H1 (cell line): ENCODE measurements at regions not wholly inside any gene's neighbourhood (a gene's known extent, or its start where the extent isn't known, plus 50 kb on each side); places are given as distances from the start of the nearest gene placed in this dataset.

Experiments used
- CTCF ChIA-PET: fragments of 300-600 bp; sonication (Branson Sonifier 250); formaldehyde crosslinking; loops from one replicate; lab custom pipeline; 2021; ENCODE audit not compliant: partially characterized antibody; lab: Charles Lee
- POLR2A ChIA-PET: fragments of 300-600 bp; sonication (Branson Sonifier 250); formaldehyde crosslinking; loops from one replicate; lab custom pipeline; 2021; ENCODE audit warnings: inconsistent platforms; ENCODE audit not compliant: partially characterized antibody; lab: Charles Lee
- DNase-seq, 2 experiments: peaks; one replicate each; pipeline versions ENCODE4 v3.0.0 to v3.0.0-alpha.2; 2010 to 2022; ENCODE audit warnings: low spot score in 2 of 2, low read depth in 1 of 2, mixed read lengths in 1 of 2
- FAIRE-seq: peaks from 2 replicates; lab custom pipeline; 2011; peaks lifted over from hg19 to GRCh38; lab: Jason Lieb, UNC
- H2AFZ ChIP-seq: 2 replicates; pipeline ENCODE4 v1.8.1; 2012; ENCODE audit warnings: low read length, inconsistent platforms
- H2AK5ac ChIP-seq: 2 replicates; pipeline ENCODE4 v1.6.1; 2013; ENCODE audit warnings: low read depth, low read length
- H2BK120ac ChIP-seq: replicated peaks from 2 replicates; pipeline ENCODE3; 2013; ENCODE audit warnings: low read depth, low read length, inconsistent platforms
- H2BK12ac ChIP-seq: 2 replicates; pipeline ENCODE4 v1.6.1; 2013; ENCODE audit warnings: low read depth, low read length
- H2BK15ac ChIP-seq: 2 replicates; pipeline ENCODE4 v1.6.1; 2013; ENCODE audit warnings: low read length
- H2BK20ac ChIP-seq: 2 replicates; pipeline ENCODE4 v1.6.1; 2013; ENCODE audit warnings: low read length
- H2BK5ac ChIP-seq: 2 replicates; pipeline ENCODE4 v1.6.1; 2013; ENCODE audit warnings: low read depth, low read length
- H3K14ac ChIP-seq: 2 replicates; pipeline ENCODE4 v1.6.1; 2013; ENCODE audit warnings: inconsistent platforms; ENCODE audit not compliant: insufficient read length
- H3K18ac ChIP-seq: 2 replicates; pipeline ENCODE4 v1.6.1; 2013; ENCODE audit warnings: low read length; ENCODE audit errors: extremely low read depth
- H3K23ac ChIP-seq: 2 replicates; pipeline ENCODE4 v1.6.1; 2013; ENCODE audit warnings: inconsistent platforms; ENCODE audit not compliant: insufficient read length
- H3K23me2 ChIP-seq: 2 replicates; pipeline ENCODE4 v1.6.1; 2013; ENCODE audit warnings: low read depth, low read length
- H3K27ac ChIP-seq: 2 replicates; pipeline ENCODE4 v1.6.1; 2011; ENCODE audit warnings: low read depth, low read length, inconsistent platforms
- H3K27me3 ChIP-seq, 4 experiments: replicated peaks in 1 of 4; 1 replicate in 1 of 4; 2 replicates in 3 of 4; pipeline versions ENCODE4 v1.6.1 to v1.8.1; 2011 to 2013; ENCODE audit warnings: low read length in 3 of 4, mild to moderate bottlenecking in 3 of 4, inconsistent platforms in 2 of 4, mixed read lengths in 2 of 4, moderate library complexity in 1 of 4; ENCODE audit not compliant: control insufficient read depth in 3 of 4, insufficient read depth in 3 of 4; ENCODE audit errors: extremely low read depth in 1 of 4
- H3K36me3 ChIP-seq, 4 experiments: 2 replicates each; pipeline versions ENCODE4 v1.6.1 to v1.8.1; 2011 to 2013; ENCODE audit warnings: mild to moderate bottlenecking in 4 of 4, low read length in 3 of 4, moderate library complexity in 2 of 4, control low read depth in 1 of 4, inconsistent platforms in 1 of 4; ENCODE audit not compliant: insufficient read depth in 4 of 4, control insufficient read depth in 2 of 4
- H3K4ac ChIP-seq: replicated peaks from 2 replicates; pipeline ENCODE3; 2013; ENCODE audit warnings: low read length, low read depth, mixed read lengths, inconsistent platforms; ENCODE audit not compliant: insufficient read length
- H3K4me1 ChIP-seq, 4 experiments: replicated peaks in 1 of 4; 1 replicate in 1 of 4; 2 replicates in 3 of 4; pipeline versions ENCODE4 v1.6.1 to v1.8.1; 2011 to 2013; ENCODE audit warnings: low read length in 3 of 4, inconsistent platforms in 2 of 4, mixed read lengths in 1 of 4; ENCODE audit not compliant: insufficient read depth in 4 of 4, control insufficient read depth in 3 of 4
- H3K4me2 ChIP-seq, 2 experiments: 2 replicates each; pipeline versions ENCODE4 v1.6.1 to v1.8.1; 2011 to 2013; ENCODE audit warnings: low read depth in 2 of 2, low read length in 2 of 2, control low read depth in 1 of 2, inconsistent platforms in 1 of 2, mild to moderate bottlenecking in 1 of 2; ENCODE audit not compliant: insufficient read depth in 1 of 2
- H3K4me3 ChIP-seq, 4 experiments: fragments of 200-600, 300-600 bp in 1 of 4; sonication (generic), shearing (Covaris generic), sonication (Bioruptor Twin) in 1 of 4; 2 replicates each; pipeline versions ENCODE4 v1.5.1 to v1.8.1; 2011 to 2016; ENCODE audit warnings: low read length in 4 of 4, low read depth in 3 of 4, control low read depth in 2 of 4, inconsistent platforms in 2 of 4, mild to moderate bottlenecking in 2 of 4, mixed read lengths in 1 of 4, moderate library complexity in 1 of 4; ENCODE audit not compliant: insufficient read depth in 2 of 4; ENCODE audit errors: extremely low read depth in 1 of 4
- H3K56ac ChIP-seq: replicated peaks from 2 replicates; pipeline ENCODE3; 2013; ENCODE audit warnings: low read depth, mild to moderate bottlenecking, mixed read lengths, low read length, inconsistent platforms; ENCODE audit not compliant: insufficient read length
- H3K79me1 ChIP-seq: 2 replicates; pipeline ENCODE4 v1.6.1; 2013; ENCODE audit warnings: low read depth, low read length, control low read depth
- H3K79me2 ChIP-seq, 2 experiments: 2 replicates each; pipeline versions ENCODE4 v1.6.1 to v1.8.1; 2012 to 2013; ENCODE audit warnings: low read length in 2 of 2, mild to moderate bottlenecking in 2 of 2, inconsistent platforms in 1 of 2; ENCODE audit not compliant: insufficient read depth in 2 of 2, control insufficient read depth in 1 of 2
- H3K9ac ChIP-seq, 4 experiments: replicated peaks in 1 of 4; 1 replicate in 1 of 4; 2 replicates in 3 of 4; pipeline versions ENCODE4 v1.6.1 to v1.8.1; 2011 to 2013; ENCODE audit warnings: low read depth in 3 of 4, low read length in 3 of 4, control low read depth in 2 of 4, mild to moderate bottlenecking in 2 of 4, moderate library complexity in 2 of 4, inconsistent platforms in 1 of 4; ENCODE audit errors: extremely low read depth in 1 of 4
- H3K9me3 ChIP-seq, 2 experiments: 2 replicates each; pipeline versions ENCODE4 v1.6.1 to v1.8.1; 2012 to 2013; ENCODE audit warnings: mild to moderate bottlenecking in 2 of 2, moderate library complexity in 2 of 2, control low read depth in 1 of 2, inconsistent platforms in 1 of 2, low read depth in 1 of 2, low read length in 1 of 2, mixed read lengths in 1 of 2; ENCODE audit not compliant: insufficient read depth in 2 of 2
- H4K20me1 ChIP-seq, 2 experiments: replicated peaks in 1 of 2; 2 replicates each; pipeline versions ENCODE3 to v1.8.1; 2011 to 2013; ENCODE audit warnings: inconsistent platforms in 2 of 2, low read length in 2 of 2, mild to moderate bottlenecking in 1 of 2; ENCODE audit not compliant: insufficient read depth in 2 of 2, control insufficient read depth in 1 of 2
- H4K5ac ChIP-seq: 2 replicates; pipeline ENCODE4 v1.6.1; 2013; ENCODE audit warnings: low read length, low read depth, mixed read lengths, inconsistent platforms; ENCODE audit not compliant: insufficient read length
- H4K8ac ChIP-seq: 2 replicates; pipeline ENCODE4 v1.8.0; 2013; ENCODE audit warnings: mild to moderate bottlenecking, moderate library complexity, low read length, inconsistent platforms; ENCODE audit not compliant: insufficient read depth; ENCODE audit errors: extremely low read depth
- H4K91ac ChIP-seq: replicated peaks from 2 replicates; pipeline ENCODE3; 2013; ENCODE audit warnings: low read length, mixed read lengths, inconsistent platforms; ENCODE audit not compliant: insufficient read length
- BACH1 ChIP-seq: IDR thresholded peaks from 2 replicates; pipeline ENCODE4 v1.6.1; 2012; ENCODE audit warnings: low read length, improper control_type of control experiment
- EGR1 ChIP-seq: IDR thresholded peaks from 2 replicates; pipeline ENCODE4 v1.6.1; 2011; ENCODE audit warnings: low read depth, low read length, borderline replicate concordance
- KDM5A ChIP-seq: fragments of 200-600 bp; IDR thresholded peaks from 2 replicates; pipeline ENCODE4 v1.7.1; 2012; ENCODE audit warnings: mild to moderate bottlenecking, low read length, inconsistent platforms, mixed read lengths
- POLR2AphosphoS5 ChIP-seq: IDR thresholded peaks from 2 replicates; pipeline ENCODE4 v1.6.1; 2011; ENCODE audit warnings: low read depth, low read length
- RNF2 ChIP-seq: fragments of 200-900, 300-1000 bp; sonication (generic); IDR thresholded peaks from 2 replicates; pipeline ENCODE4 v1.7.1; 2016; ENCODE audit warnings: borderline replicate concordance, low read depth, mild to moderate bottlenecking, antibody characterized with exemption, low read length; ENCODE audit not compliant: poor library complexity, severe bottlenecking; ENCODE audit errors: missing control alignments
- TAF7 ChIP-seq: optimal IDR thresholded peaks from 2 replicates; pipeline ENCODE3; 2011; ENCODE audit warnings: low read depth, mild to moderate bottlenecking, inconsistent platforms, low read length, moderate library complexity, borderline replicate concordance
- YY1 ChIP-seq: IDR thresholded peaks from 2 replicates; pipeline ENCODE4 v1.6.1; 2011; ENCODE audit warnings: low read depth, mild to moderate bottlenecking, low read length
- WGBS, 2 experiments: shearing (Covaris generic) in 1 of 2; methylation state at CpG; one replicate each; pipeline versions ENCODE4 v1.1.6 to v1.1.7; 2013 to 2015; ENCODE audit warnings: low lambda C conversion rate in 2 of 2, mixed read lengths in 2 of 2, inconsistent platforms in 1 of 2, low coverage in 1 of 2, missing lambda C conversion rate in 1 of 2; ENCODE audit not compliant: insufficient replicate concordance in 2 of 2, insufficient coverage in 1 of 2, insufficient read length in 1 of 2; ENCODE audit errors: extremely low coverage in 1 of 2, missing lambda C conversion rate in 1 of 2; 5-methylcytosine and 5-hydroxymethylcytosine counted together
- TF ChIP-seq, protein P1 (sequence below): IDR thresholded peaks from 2 replicates; pipeline ENCODE4 v1.6.1; 2011; ENCODE audit warnings: low read depth, mild to moderate bottlenecking, low read length; ENCODE audit not compliant: insufficient read depth
- TF ChIP-seq, protein P2 (sequence below), 3 experiments: IDR thresholded peaks; 1 replicate in 2 of 3; 2 replicates in 1 of 3; pipeline versions ENCODE4 v1.5.1 to v1.6.1; 2011; ENCODE audit warnings: low read length in 3 of 3, mild to moderate bottlenecking in 3 of 3, inconsistent platforms in 2 of 3, low read depth in 1 of 3, moderate library complexity in 1 of 3; ENCODE audit not compliant: insufficient read depth in 1 of 3; ENCODE audit errors: control extremely low read depth in 1 of 3
- TF ChIP-seq, protein P3 (sequence below): IDR thresholded peaks from 2 replicates; pipeline ENCODE4 v1.6.1; 2011; ENCODE audit warnings: low read length, improper control_type of control experiment

DNA sequence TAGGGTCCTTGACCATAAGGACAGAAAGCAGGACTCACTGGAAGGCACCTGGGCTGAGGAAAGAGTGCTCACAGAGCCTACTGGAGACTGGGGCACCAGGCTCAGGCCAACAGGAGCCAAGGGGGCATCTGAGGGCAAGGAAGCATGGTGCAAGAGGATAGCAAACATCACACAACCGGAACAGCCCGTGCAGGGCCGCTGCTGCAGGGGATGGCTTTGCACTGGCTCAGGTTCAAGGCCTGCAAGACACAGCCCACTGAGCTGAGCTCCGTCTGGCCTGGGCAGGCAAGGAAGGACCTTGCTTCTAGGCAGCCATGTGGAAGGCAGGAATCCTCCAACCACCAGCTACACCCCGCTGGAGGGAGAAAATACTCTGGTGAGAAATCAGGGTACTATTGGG, 59.8 kb upstream of the KIF26B start:
- H3K4me2 ChIP-seq: no peak overlapping the region
- H4K20me1 ChIP-seq: no peaks in the 10 kb centered on the region
- H3K23me2 ChIP-seq: no peaks in the 10 kb centered on the region
- ChIA-PET POLR2A (no interaction called here), CTCF (interaction anchor here (1.0 to 1.4 kb wide), 2 partner anchors 18 to 27 kb away, joined by 3 to 6 read pairs; no protein-coding TSS in a partner anchor)
- no peak overlapping the region for H3K9ac ChIP-seq
- WGBS, 2 experiments: 93% methylated on average over 4 of the region's 5 CpGs; no CpG with 5 or more reads in 1 of the 2 experiments
- H3K27me3 ChIP-seq: no peaks in the 10 kb centered on the region
- no peak overlapping the region for H2AK5ac ChIP-seq
- no peak overlapping the region for H4K5ac ChIP-seq
- no peaks in the 10 kb centered on the region for H3K79me2 ChIP-seq
- H4K91ac ChIP-seq: no peak overlapping the region
- DNase-seq (no peak), FAIRE-seq (no peak)
- H3K27ac ChIP-seq: no peak overlapping the region
- H3K4me3 ChIP-seq: no peak overlapping the region
- H3K4me1 ChIP-seq: peaks cover 0 to 2% (median 0%) of the 10 kb centered on the region in 4 experiments; a peak in 1 of 7 replicates
- no peak overlapping the region for H2BK120ac ChIP-seq
- TF ChIP-seq BACH1 (no peak), EGR1 (no peak), TAF7 (no peak), KDM5A (no peak), YY1 (no peak), POLR2AphosphoS5 (no peak), RNF2 (no peak)
- TF ChIP-seq, protein P1, sequence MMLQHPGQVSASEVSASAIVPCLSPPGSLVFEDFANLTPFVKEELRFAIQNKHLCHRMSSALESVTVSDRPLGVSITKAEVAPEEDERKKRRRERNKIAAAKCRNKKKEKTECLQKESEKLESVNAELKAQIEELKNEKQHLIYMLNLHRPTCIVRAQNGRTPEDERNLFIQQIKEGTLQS: no peak
- TF ChIP-seq, protein P2, sequence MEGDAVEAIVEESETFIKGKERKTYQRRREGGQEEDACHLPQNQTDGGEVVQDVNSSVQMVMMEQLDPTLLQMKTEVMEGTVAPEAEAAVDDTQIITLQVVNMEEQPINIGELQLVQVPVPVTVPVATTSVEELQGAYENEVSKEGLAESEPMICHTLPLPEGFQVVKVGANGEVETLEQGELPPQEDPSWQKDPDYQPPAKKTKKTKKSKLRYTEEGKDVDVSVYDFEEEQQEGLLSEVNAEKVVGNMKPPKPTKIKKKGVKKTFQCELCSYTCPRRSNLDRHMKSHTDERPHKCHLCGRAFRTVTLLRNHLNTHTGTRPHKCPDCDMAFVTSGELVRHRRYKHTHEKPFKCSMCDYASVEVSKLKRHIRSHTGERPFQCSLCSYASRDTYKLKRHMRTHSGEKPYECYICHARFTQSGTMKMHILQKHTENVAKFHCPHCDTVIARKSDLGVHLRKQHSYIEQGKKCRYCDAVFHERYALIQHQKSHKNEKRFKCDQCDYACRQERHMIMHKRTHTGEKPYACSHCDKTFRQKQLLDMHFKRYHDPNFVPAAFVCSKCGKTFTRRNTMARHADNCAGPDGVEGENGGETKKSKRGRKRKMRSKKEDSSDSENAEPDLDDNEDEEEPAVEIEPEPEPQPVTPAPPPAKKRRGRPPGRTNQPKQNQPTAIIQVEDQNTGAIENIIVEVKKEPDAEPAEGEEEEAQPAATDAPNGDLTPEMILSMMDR (IDR thresholded peaks at IDR 0.05; ENCODE audit: control extremely low read depth in 1 of 3, insufficient read depth in 1 of 3, low read depth in 1 of 3, low read length in 3 of 3): no peak
- TF ChIP-seq, protein P3, sequence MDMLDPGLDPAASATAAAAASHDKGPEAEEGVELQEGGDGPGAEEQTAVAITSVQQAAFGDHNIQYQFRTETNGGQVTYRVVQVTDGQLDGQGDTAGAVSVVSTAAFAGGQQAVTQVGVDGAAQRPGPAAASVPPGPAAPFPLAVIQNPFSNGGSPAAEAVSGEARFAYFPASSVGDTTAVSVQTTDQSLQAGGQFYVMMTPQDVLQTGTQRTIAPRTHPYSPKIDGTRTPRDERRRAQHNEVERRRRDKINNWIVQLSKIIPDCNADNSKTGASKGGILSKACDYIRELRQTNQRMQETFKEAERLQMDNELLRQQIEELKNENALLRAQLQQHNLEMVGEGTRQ: no peak
- H3K18ac ChIP-seq: no peak overlapping the region
- H3K14ac ChIP-seq: no peak overlapping the region
- H2AFZ ChIP-seq: no peak overlapping the region
- no peak overlapping the region for H4K8ac ChIP-seq
- H3K79me1 ChIP-seq: no peaks in the 10 kb centered on the region
- H3K36me3 ChIP-seq: no peaks in the 10 kb centered on the region; a peak in 1 of 8 replicates
- peak overlapping the region; percentile 49; the same call in 1 of the 2 replicates for H2BK5ac ChIP-seq
- no peak overlapping the region for H2BK20ac ChIP-seq
- no peak overlapping the region for H3K4ac ChIP-seq
- no peak overlapping the region for H2BK15ac ChIP-seq
- no peak overlapping the region for H2BK12ac ChIP-seq
- no peak overlapping the region for H3K23ac ChIP-seq
- H3K9me3 ChIP-seq: no peaks in the 10 kb centered on the region
- H3K56ac ChIP-seq: no peak overlapping the region
